Left renal pelvis (tissue), 4 donors: ENCODE measurements at regions not wholly inside any gene's neighbourhood (a gene's known extent, or its start where the extent isn't known, plus 50 kb on each side); places are given as distances from the start of the nearest gene placed in this dataset.

Experiments used
- DNase-seq, 4 donors: peaks; one replicate each; pipeline ENCODE4 v3.0.0-alpha.2; 2013; ENCODE audit warnings: low read depth in 4 of 4, low spot score in 3 of 4

- DNase-seq: no peak
Measured at GRCh38 chr1:219405531-219406331, 207.2 kb downstream of the ZC3H11B start.

DNA sequence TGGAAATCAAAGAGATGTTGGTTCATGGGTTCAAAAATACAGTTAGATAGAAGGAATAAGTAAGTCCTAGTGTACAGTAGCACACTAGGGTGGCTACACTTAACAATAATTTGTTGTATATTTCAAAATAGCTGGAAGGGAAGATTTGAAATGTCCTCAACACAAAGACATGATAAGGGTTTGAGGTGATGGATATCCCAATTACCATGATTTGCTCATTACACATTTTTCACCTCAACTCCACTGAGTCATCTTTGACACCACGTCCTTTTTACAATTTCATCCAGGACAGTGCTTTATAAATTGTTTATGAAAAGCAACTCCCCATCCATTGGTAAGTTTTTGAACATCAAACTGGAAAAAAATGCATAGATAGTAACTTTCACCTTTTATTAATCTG is 208.3 kb downstream of the ZC3H11B start:
- no peak for DNase-seq

DNA sequence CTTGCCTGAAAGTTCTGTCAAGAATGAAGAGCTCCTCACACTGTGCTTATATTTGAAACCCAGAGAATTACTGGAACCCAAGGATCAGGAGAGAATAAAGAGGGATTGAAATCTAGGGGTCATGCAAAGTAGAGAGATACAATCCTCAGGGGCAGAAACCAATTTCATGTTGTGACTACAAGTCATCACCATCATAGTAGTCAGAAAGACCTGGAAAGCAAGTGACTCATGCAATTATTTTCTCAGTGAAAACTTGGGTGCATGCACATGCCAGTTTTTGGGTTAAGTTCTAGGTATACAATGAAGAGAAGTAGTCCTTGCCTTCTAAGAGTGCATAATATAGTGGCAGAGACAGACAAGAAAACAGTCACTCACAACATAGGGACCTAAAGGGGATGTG is 210.0 kb downstream of the ZC3H11B start:
- no peak for DNase-seq

DNA sequence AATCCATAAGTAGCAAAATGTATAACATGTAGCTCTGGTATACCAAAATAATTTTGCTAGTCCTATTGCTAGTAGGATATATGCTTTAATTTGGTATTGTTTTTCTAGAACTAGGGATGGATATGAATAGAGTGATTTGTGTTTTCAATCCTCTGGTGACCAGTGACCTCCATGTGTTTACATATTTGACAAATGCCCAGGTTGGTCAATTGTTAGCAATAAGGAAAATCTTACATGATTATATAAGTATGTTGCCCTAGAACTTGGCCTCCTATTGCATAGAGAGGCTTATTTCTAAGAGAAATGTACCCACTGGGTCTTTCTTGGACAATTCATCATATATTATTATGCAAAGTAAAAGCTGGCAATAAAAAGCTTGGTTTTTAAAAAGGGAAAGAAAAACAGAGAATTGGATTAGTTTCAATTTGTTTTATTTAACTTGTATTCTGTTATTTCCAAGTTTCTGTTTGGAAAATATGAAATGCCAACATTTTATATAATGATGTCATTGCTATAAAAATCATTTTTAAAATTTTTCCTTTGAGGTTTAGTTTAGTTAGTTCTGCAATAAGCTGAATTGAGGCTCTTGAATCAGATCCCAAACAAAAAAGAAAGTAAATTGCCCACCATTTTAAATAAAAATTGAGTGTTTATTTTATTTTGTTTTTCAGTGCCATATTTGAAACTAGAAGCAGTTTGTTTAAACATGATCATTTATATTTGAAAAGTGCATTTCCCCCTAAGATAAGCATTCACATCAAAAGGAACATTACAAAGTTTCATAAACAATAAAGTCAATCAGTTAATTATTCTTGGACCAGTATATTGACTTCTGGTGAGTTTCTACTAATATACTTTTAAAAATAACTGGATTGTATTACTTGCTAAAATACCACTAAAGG is 210.9 kb downstream of the ZC3H11B start:
- DNase-seq: no peak

- DNase-seq: no peak
Measured at GRCh38 chr1:219399446-219399845, 213.5 kb downstream of the ZC3H11B start.

DNA sequence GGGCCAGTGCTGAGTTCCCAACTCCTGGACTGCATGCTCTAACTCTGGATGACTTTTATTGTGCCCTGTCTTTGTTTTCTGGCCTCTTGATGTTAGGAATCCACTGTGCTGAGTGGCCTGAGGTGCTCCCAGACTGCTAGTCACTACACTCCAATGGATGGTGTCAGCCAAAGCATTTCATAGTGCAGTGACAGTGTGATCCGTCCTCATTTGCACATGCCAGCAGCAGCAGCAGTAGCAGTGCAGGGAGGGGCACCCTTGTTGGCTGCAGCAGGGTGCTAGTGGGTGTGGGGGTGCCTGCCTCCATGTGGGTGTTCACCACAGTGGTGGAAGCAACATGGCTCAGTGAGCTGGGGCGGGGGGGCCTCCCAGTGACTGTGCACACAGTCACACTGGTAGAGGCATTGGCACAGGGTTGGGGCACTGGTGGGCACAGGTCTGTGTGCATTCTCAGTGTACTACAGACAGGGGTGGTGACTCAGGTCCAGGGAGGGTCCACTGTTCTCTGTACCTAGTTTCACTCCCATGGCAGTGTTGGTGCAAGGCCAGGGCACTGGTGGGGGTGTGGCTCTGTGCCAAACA is 214.0 kb downstream of the ZC3H11B start:
- no peak for DNase-seq

DNA sequence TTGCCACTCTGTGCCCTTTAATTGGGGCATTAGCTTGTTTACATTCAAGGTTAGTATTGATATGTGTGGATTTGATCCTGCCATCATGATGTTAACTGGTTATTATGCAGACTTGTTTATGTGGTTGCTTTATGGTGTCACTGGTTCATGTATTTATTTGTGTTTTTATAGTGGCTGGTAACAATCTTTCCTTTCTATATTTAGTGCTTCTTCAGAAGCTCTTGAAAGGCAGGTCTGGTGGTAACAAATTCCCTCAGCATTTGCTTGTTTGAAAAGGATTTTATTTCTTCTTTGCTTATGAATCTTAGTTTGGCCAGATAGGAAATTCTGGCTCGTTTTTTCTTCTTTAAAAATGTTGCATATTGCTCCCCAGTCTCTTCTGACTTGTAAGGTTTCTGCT is 215.4 kb downstream of the ZC3H11B start:
- no peak for DNase-seq

DNA sequence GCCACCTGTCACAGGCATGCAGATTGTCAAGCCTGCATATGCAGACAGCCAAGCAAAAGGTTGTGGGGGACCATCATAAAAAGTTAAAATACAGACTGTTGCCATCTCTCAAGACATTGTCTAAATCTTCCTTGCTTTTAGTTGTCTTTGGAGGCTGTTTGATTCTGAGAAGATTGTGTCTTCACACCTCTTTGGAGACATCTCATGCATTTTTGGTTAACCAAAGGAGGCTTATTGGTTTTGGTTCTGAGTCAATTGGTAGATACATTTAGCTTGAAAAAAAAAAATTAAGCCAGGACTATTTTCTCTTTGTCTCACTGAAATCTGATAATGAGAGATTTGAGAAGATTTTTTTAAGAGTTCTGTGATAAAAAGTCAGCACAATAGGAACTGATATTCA is 217.6 kb downstream of the LYPLAL1 start:
- DNase-seq: no peak

GRCh38 chr1:219387211-219387610 is 213.5 kb downstream of the LYPLAL1 start:
- DNase-seq: no peak

GRCh38 chr1:219385787-219386427 is 212.2 kb downstream of the LYPLAL1 start:
- DNase-seq: peak in 2 of 4 donors; percentile 18 to 24

- DNase-seq: no peak
Measured at GRCh38 chr1:219383281-219383680, 209.6 kb downstream of the LYPLAL1 start.

DNA sequence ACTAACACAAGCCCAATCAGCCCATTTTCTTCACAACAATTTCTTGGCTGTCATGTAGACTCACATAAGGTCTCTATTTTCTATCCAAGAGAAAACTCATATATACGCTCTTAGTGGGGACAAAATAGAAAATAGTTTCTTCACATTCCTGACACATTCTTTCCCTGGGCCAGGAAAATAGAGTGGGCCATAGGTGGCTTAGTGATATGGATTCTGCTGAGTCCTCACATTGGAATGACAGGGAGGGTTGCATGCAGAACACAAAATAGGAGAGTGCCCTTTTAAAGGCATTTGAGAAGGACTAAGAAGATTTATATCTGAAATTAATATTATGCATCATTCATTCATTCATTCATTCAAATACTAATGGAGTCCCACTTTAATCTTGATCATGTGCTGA is 207.7 kb downstream of the LYPLAL1 start:
- no peak for DNase-seq

DNA sequence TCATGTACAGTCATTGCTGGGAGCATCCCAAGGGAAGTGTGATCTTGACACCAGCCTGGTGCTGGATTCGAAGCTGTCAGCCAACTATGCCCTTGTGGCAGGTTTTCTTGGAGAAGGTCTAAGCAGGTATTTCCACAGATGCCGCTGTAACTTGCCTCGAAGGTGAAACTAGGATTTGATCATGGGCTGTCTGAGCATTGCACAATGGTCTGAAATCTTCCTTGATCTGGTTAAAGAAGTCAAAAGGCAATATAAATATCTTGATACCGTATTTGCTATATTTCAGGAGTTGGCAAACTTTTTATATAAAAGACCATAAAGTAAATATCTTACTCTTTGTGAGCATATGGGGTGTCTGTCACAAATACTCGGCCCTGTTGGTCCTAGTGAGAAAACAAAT is 206.8 kb downstream of the LYPLAL1 start:
- no peak for DNase-seq

- no peak for DNase-seq
Measured at GRCh38 chr1:219379691-219380090, 206.0 kb downstream of the LYPLAL1 start.

DNA sequence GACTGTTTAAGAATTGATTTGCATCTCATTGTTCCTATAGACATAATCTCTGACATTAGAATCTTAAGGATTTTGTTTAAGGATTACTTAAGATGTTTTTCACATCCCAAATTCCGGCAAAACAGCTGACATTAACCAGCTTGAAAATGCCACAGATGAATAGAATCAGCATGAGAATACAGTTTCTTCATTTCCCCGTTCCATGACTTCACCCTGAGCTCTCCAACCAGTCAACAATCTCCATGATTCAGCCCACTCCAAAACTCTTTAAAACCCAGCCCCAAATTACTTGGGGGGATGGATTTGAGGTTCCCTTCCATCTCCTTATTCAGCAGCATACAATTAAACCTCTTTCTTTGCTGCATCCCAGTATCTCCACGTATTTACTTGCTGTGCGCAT is 201.0 kb downstream of the LYPLAL1 start:
- no peak for DNase-seq

DNA sequence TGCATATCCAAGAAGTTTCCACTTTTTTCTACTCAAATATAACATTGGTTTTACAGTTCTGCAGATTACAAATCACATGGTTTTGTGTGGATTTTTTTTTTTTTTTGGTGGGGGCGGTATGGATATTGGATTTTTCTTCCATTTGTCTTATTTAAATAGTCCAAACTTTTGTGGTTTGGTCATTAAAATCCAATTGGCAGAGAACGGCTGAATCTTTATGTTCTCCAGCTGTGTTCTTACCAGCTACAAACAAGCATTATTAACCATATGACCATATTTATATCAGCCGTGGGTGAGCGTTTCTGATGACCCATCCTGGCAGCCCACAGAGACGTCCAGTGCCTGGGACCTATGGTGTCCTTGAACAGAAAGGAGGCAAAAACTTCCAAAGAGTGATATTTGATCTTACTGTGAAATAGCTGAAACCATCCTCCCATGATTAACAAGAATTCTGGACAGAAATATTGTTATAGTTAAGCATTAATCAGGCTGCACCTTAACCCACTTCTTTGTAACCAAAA is 200.4 kb downstream of the LYPLAL1 start:
- DNase-seq: no peak

DNA sequence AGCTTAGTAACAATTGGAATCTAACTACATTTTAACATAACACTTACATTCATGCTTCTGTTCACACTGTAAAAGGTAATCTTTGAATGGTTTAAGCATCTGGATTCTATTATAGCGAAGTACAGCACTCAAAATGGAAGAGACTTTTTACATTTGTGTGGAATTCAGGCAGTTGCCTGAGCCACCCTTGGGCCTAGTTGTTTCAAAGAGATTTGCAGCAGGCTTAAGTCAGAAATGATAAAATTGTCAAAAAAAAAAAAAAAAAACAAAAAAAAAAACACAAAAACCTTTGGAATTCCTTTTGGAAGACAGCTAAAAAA is 199.9 kb downstream of the LYPLAL1 start:
- no peak for DNase-seq

GRCh38 chr1:219372916-219373615 is 199.4 kb downstream of the LYPLAL1 start:
- DNase-seq: no peak

DNA sequence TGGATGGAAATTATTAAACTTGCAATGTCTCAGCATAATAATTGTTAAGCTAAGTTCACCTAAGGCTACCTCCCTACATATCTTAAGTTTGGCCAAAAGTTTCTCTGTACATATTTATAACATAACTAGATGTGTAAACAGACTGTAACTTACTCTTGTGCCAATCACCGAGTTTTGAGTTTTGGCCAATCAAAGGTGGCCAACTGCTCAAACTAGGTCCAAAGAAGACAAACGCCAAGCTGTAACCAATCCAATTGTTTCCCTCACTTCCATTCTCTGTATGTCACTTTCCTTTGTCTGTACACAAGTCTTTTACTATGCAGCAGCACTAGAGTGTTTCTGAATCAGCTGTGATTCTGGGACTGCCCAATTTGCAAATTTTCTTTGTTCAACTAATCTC is 197.8 kb downstream of the LYPLAL1 start:
- DNase-seq: no peak

- no peak for DNase-seq
Measured at GRCh38 chr1:219367496-219367895, 193.8 kb downstream of the LYPLAL1 start.
